GM18517 (cell line): ENCODE measurements at regions not wholly inside any gene's neighbourhood (a gene's known extent, or its start where the extent isn't known, plus 50 kb on each side); places are given as distances from the start of the nearest gene placed in this dataset.

Source experiments
- ATAC-seq: cut with Tn5 transposase; IDR thresholded peaks from one replicate; pipeline ENCODE4 v1.9.1; 2021; ENCODE audit warnings: mild to moderate bottlenecking, moderate library complexity; ENCODE audit not compliant: unreplicated experiment

- ATAC-seq: no peak
Measured at GRCh38 chr13:95352486-95352885, 51.2 kb upstream of the ABCC4 start.

GRCh38 chr13:95354156-95354555 is 52.9 kb upstream of the ABCC4 start:
- ATAC-seq: no peak

- no peak for ATAC-seq
Measured at GRCh38 chr13:95354680-95355487, 53.6 kb upstream of the ABCC4 start.

- no peak for ATAC-seq
Measured at GRCh38 chr13:95355494-95355893, 54.2 kb upstream of the ABCC4 start.

GRCh38 chr13:95356916-95357315 is 55.7 kb upstream of the ABCC4 start:
- no peak for ATAC-seq

GRCh38 chr13:95357875-95358274 is 56.6 kb upstream of the ABCC4 start:
- no peak for ATAC-seq

GRCh38 chr13:95360052-95360451 is 58.8 kb upstream of the ABCC4 start:
- no peak for ATAC-seq

GRCh38 chr13:95360464-95361097 is 59.3 kb upstream of the ABCC4 start:
- no peak for ATAC-seq

- ATAC-seq: no peak
Measured at GRCh38 chr13:95361686-95362085, 60.4 kb upstream of the ABCC4 start.

- no peak for ATAC-seq
Measured at GRCh38 chr13:95362666-95363065, 61.4 kb upstream of the ABCC4 start.

- no peak for ATAC-seq
Measured at GRCh38 chr13:95367309-95367843, 66.1 kb upstream of the ABCC4 start.

- no peak for ATAC-seq
Measured at GRCh38 chr13:95368998-95369397, 67.7 kb upstream of the ABCC4 start.

GRCh38 chr13:95375706-95376105 is 74.5 kb upstream of the ABCC4 start:
- ATAC-seq: no peak

- no peak for ATAC-seq
Measured at GRCh38 chr13:95378603-95379002, 77.4 kb upstream of the ABCC4 start.

- peak; percentile 90 for ATAC-seq
Measured at GRCh38 chr13:95380468-95381211, 79.4 kb upstream of the ABCC4 start.

- ATAC-seq: no peak
Measured at GRCh38 chr13:95381212-95381527, 79.9 kb upstream of the ABCC4 start.

- no peak for ATAC-seq
Measured at GRCh38 chr13:95382411-95382810, 81.2 kb upstream of the ABCC4 start.

GRCh38 chr13:95382916-95383315 is 81.7 kb upstream of the ABCC4 start:
- ATAC-seq: no peak

- ATAC-seq: no peak
Measured at GRCh38 chr13:95385373-95385772, 84.1 kb upstream of the ABCC4 start.

- ATAC-seq: no peak
Measured at GRCh38 chr13:95385798-95386197, 84.5 kb upstream of the ABCC4 start.

- ATAC-seq: no peak
Measured at GRCh38 chr13:95386370-95386769, 85.1 kb upstream of the ABCC4 start.

GRCh38 chr13:95387733-95388207 is 86.5 kb upstream of the ABCC4 start:
- no peak for ATAC-seq
